BLaER1 treated with 17β-estradiol and CSF1 and Interleukin-3, amounts not matched to agents 10 nM and 100 nM (cell line): ENCODE measurements at regions not wholly inside any gene's neighbourhood (a gene's known extent, or its start where the extent isn't known, plus 50 kb on each side); places are given as distances from the start of the nearest gene placed in this dataset.

Experiments used
- H3K27ac ChIP-seq, 11 experiments: shearing (Covaris generic); formaldehyde crosslinking; 2 replicates each; pipeline ENCODE4 v1.8.1; 2022
- H3K27me3 ChIP-seq, 11 experiments: shearing (Covaris generic); formaldehyde crosslinking; 2 replicates each; pipeline ENCODE4 v1.8.1; 2022
- H3K36me3 ChIP-seq, 11 experiments: shearing (Covaris generic); formaldehyde crosslinking; 2 replicates each; pipeline ENCODE4 v1.8.1; 2022
- H3K4me1 ChIP-seq, 10 experiments: shearing (Covaris generic); formaldehyde crosslinking; 2 replicates each; pipeline ENCODE4 v1.8.1; 2022
- H3K4me2 ChIP-seq, 11 experiments: shearing (Covaris generic); formaldehyde crosslinking; 2 replicates each; pipeline ENCODE4 v1.8.1; 2022
- H3K4me3 ChIP-seq, 10 experiments: shearing (Covaris generic); formaldehyde crosslinking; 2 replicates each; pipeline ENCODE4 v1.8.1; 2022
- H3K9ac ChIP-seq, 11 experiments: shearing (Covaris generic); formaldehyde crosslinking; 2 replicates each; pipeline ENCODE4 v1.8.1; 2022
- H3K9me3 ChIP-seq, 11 experiments: shearing (Covaris generic); formaldehyde crosslinking; replicated peaks in 1 of 11; 2 replicates each; pipeline ENCODE4 v1.8.1; 2022
- H4K20me1 ChIP-seq, 11 experiments: shearing (Covaris generic); formaldehyde crosslinking; 2 replicates each; pipeline ENCODE4 v1.8.1; 2022
- Cebpa-rat ChIP-seq, 11 experiments: shearing (Covaris generic); IDR thresholded peaks; 2 replicates each; pipeline ENCODE4 v1.8.1; 2022

DNA sequence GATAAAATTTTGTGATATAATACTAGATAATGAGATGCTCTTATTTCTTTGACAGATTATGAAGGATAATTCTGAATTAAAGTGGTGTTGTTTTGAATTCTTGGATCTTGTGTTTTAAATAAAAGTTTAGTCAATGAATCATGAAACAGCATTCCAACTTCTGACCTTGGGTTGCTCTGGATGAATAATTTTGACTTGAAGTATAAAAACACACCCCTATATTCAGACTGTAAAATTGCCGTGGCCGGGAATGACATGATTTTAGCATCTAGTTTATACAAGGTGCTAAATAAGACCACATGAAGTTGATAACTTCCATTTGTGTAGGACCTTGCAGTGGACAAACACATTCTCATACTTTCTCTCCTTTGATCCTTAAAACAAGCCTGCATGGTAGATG lies 67.2 kb upstream of the DAP start:
- no peaks in the 10 kb centered on the region for H4K20me1 ChIP-seq
- no peak overlapping the region for H3K27ac ChIP-seq
- no peak for TF ChIP-seq Cebpa-rat (IDR thresholded peaks at IDR 0.05)
- no peak overlapping the region for H3K4me2 ChIP-seq
- H3K36me3 ChIP-seq: no peaks in the 10 kb centered on the region
- H3K9ac ChIP-seq: no peak overlapping the region
- no peaks in the 10 kb centered on the region for H3K9me3 ChIP-seq
- peaks cover 0 to 10% (median 0%) of the 10 kb centered on the region in 10 experiments; a peak in 6 of 20 replicates for H3K4me1 ChIP-seq
- H3K27me3 ChIP-seq: no peaks in the 10 kb centered on the region
- H3K4me3 ChIP-seq: no peak overlapping the region

DNA sequence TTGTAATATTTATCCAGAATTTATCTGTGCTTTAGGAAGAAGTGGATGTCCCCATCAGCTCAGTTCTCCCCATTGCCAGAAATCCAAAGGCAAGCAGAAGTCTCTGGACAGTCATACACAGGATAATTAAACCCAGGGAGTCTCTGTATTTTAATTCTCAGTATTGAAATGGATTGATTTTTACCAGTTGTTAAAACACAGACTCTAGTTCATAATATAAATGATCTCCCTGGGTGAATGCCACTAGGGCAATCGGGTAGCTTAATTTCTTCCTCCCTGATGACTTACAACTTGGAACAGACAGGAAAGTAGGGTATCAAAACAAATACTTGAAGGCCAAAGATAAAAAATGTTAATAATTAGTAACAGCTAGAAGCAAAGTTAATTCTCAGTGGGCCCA lies 66.5 kb upstream of the DAP start:
- Histone ChIP-seq H3K27ac (no peak overlapping the region), H3K4me3 (no peak overlapping the region), H3K27me3 (no peaks in the 10 kb centered on the region), H3K4me2 (no peak overlapping the region), H3K9me3 (no peaks in the 10 kb centered on the region), H4K20me1 (no peaks in the 10 kb centered on the region), H3K4me1 (peaks cover 0 to 17% (median 1%) of the 10 kb centered on the region in 10 experiments; a peak in 8 of 20 replicates), H3K36me3 (no peaks in the 10 kb centered on the region), H3K9ac (no peak overlapping the region)
- no peak for TF ChIP-seq Cebpa-rat (IDR thresholded peaks at IDR 0.05)

DNA sequence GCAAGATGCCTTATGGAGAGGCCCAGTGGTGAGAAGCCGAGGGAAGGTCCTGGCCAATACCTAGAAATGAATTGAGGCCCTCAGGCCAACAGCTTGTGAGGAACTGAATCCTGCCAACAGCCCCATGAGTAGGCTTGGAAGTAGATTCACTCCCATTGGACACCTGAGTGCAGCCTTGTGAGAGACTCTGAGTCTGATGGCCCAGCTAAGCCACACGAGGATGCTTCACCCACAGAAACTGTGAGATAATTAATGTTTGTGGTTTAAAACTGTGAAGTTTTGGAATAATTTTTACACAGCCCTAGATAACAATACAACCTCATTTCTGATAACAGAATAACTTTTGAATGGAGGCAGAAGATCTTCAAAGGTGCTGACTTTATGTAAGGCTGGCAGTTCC lies 65.9 kb upstream of the DAP start:
- Histone ChIP-seq H3K4me2 (no peak overlapping the region), H4K20me1 (no peaks in the 10 kb centered on the region), H3K36me3 (no peaks in the 10 kb centered on the region), H3K27ac (no peak overlapping the region), H3K9me3 (no peaks in the 10 kb centered on the region), H3K27me3 (no peaks in the 10 kb centered on the region), H3K4me1 (peaks cover 0 to 23% (median 1%) of the 10 kb centered on the region in 10 experiments; a peak in 8 of 20 replicates), H3K9ac (no peak overlapping the region), H3K4me3 (no peak overlapping the region)
- no peak for TF ChIP-seq Cebpa-rat (IDR thresholded peaks at IDR 0.05)

DNA sequence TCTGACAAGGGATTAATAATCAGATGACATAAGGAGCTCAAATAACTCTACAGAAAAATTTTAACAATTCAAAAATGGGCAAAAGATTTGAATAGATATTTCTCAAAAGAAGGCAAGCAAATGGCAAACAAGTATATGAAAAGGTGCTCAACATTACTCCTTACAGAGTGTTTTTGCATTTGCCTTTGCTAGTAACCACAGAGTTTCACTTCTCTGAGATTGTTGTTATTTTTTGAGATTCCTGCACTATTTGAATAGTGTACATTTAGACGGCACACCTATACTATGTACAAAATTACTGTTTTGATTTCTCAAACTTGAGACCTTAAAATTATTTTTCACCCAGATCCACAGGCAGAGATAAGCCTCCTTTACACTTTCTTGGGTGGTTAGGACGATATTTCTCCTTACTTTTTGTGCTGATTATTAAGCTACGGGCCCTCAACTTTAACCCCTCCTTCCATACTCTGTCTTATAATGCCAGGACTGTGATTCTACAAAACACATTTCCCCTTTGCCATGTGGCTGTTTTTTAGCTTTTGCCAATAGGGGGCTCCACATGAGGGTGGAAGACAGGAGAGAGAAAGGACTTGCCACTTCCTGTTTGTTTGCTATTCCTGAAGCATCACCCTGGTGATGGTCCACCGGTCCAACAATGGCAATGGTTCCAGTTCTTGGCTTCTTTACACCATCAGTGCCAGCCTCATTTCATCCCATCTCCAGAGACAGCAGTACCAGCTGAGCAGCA lies 65.0 kb upstream of the DAP start:
- no peak overlapping the region for H3K4me3 ChIP-seq
- peak overlapping the region in 2 of 11 experiments; percentile 11 to 20; a peak in 1 of 22 replicates for H3K4me2 ChIP-seq
- no peaks in the 10 kb centered on the region for H3K27me3 ChIP-seq
- no peaks in the 10 kb centered on the region for H4K20me1 ChIP-seq
- peaks cover 0 to 31% (median 1%) of the 10 kb centered on the region in 10 experiments; a peak in 8 of 20 replicates for H3K4me1 ChIP-seq
- H3K9me3 ChIP-seq: no peaks in the 10 kb centered on the region
- TF ChIP-seq Cebpa-rat (IDR thresholded peaks at IDR 0.05): no peak
- no peak overlapping the region for H3K27ac ChIP-seq
- no peak overlapping the region for H3K9ac ChIP-seq
- no peaks in the 10 kb centered on the region for H3K36me3 ChIP-seq

DNA sequence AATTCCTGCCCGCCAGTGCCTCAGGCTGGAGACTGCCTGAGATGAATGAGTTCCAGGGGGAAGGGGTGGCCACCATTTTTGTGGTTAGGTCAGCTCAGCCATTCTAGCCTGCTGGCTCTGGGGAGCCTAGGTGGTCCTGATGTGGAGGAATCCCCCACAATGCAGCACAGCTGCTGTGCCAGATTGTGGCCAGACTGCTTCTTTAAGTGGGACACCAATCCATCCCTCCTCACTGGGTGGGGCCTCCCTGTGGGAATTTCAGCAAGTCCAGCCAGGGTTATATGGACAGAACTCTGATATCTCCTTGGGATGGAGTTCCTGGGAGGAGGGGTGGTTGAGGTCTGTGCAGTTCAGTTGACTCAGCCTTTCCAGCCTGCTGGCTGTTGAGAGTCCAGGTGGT lies 51.2 kb upstream of the DAP start:
- peaks cover 0 to 48% (median 3%) of the 10 kb centered on the region in 10 experiments; a peak in 6 of 20 replicates for H3K4me1 ChIP-seq
- no peak overlapping the region for H3K4me2 ChIP-seq
- H3K27me3 ChIP-seq: no peaks in the 10 kb centered on the region
- H3K4me3 ChIP-seq: no peak overlapping the region
- peaks cover 0 to 31% (median 0%) of the 10 kb centered on the region in 11 experiments; a peak in 4 of 22 replicates for H3K9me3 ChIP-seq
- H3K9ac ChIP-seq: no peak overlapping the region
- H4K20me1 ChIP-seq: no peaks in the 10 kb centered on the region
- no peaks in the 10 kb centered on the region for H3K36me3 ChIP-seq
- H3K27ac ChIP-seq: no peak overlapping the region
- TF ChIP-seq Cebpa-rat (IDR thresholded peaks at IDR 0.05): no peak
